ENCODE measurements at regions not wholly inside any gene's neighbourhood (a gene's known extent, or its start where the extent isn't known, plus 50 kb on each side); places are given as distances from the start of the nearest gene placed in this dataset.

DNA sequence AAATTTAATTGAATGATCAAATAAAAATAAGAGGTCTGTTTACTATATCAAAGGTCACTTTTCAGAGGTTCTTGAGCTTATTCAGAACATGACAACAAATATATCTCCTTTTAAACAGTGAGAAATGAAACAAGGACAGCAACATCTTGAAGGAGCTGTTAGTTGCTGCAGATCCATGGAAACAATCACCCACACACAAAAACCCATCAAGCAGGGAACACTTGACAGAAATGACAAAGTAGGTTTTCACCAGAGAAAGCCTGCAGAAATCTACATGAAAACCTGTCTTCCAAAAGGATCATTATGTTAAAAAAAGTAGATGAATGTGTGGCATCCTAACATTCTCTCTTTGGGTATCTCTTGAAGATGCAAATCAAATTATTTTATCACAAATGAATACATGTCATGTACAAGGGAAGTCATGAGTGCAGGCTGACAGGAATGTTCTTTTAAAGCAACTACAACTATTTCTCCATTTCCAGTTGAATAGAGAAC, 203.0 kb downstream of the GRIA2 start:
- TF ChIP-seq, protein P1, sequence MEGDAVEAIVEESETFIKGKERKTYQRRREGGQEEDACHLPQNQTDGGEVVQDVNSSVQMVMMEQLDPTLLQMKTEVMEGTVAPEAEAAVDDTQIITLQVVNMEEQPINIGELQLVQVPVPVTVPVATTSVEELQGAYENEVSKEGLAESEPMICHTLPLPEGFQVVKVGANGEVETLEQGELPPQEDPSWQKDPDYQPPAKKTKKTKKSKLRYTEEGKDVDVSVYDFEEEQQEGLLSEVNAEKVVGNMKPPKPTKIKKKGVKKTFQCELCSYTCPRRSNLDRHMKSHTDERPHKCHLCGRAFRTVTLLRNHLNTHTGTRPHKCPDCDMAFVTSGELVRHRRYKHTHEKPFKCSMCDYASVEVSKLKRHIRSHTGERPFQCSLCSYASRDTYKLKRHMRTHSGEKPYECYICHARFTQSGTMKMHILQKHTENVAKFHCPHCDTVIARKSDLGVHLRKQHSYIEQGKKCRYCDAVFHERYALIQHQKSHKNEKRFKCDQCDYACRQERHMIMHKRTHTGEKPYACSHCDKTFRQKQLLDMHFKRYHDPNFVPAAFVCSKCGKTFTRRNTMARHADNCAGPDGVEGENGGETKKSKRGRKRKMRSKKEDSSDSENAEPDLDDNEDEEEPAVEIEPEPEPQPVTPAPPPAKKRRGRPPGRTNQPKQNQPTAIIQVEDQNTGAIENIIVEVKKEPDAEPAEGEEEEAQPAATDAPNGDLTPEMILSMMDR (IDR thresholded peaks at IDR 0.05) = no peak
- TF ChIP-seq POLR2AphosphoS5 (IDR thresholded peaks at IDR 0.05) (no peak), POLR2A (IDR thresholded peaks at IDR 0.05) (no peak)
